HG03066 (cell line): ENCODE measurements at regions not wholly inside any gene's neighbourhood (a gene's known extent, or its start where the extent isn't known, plus 50 kb on each side); places are given as distances from the start of the nearest gene placed in this dataset.

ENCODE experiments used
- ATAC-seq: cut with Tn5 transposase; IDR thresholded peaks from one replicate; pipeline ENCODE4 v1.9.1; 2021; ENCODE audit warnings: low read depth; ENCODE audit not compliant: unreplicated experiment

DNA sequence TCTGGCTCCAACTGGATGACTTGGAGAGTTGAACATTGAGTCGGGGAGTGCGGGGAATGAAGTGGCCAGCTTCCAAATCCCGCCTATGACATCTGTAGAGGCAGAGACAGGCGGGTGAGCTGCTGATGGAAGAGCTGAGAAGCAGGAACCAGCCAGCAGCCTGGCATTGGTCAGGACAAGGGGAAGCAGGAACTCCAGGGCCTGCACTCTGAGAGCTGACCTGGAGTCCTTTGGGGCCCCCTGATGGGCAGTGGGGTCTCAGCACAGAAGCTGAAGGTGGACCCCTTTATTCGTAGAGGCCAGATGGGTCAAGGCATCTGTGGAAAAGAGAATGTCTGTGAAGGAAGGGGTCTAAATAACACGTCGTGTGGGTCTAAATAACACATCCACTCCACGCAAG, 57.0 kb downstream of the SEC61G start:
- no peak for ATAC-seq

DNA sequence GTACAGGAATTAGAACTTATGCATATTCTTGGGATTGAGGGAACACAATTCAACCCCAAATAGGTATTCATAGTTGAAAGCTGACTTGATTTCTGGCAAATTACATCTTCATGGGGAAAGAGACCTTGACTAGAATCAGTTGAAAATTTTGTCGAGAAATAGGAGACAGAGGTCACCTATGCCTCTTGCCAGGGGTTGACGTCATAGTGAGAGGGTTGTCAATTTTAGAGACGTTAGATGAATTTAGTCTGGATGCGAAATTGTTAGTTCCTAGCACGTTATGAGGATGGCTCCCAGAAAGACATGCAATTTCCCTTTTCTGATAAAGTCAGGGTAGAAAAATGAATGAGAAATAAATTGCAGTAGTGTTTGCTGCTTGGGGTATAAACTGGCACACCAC, 59.3 kb downstream of the SEC61G start:
- no peak for ATAC-seq

DNA sequence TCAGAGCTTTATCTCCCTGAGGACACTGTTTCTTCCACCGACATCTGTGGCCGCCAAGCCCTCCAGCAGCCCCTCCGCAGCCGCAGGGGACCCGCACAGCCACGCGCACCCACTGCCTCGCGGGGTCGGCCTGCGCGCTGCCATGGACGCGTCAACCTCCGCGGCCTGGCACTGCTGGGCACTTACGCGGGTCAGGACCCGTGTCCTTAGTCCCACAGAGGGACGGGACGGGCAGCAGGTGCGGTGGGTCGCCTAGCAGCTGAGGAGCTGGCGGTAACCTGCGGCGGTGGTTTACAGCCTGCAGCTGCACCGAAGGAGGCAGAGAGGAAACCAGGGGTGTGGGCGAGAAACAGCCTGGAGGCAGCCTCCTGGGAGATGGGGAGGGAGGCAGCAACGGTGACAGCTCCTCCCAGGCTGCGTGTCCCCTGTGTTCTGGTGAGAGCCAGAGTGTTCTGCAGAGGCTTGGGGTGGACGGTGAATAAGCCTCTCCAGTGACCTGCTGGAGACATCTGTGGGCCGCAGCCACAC, 61.3 kb downstream of the SEC61G start:
- no peak for ATAC-seq

DNA sequence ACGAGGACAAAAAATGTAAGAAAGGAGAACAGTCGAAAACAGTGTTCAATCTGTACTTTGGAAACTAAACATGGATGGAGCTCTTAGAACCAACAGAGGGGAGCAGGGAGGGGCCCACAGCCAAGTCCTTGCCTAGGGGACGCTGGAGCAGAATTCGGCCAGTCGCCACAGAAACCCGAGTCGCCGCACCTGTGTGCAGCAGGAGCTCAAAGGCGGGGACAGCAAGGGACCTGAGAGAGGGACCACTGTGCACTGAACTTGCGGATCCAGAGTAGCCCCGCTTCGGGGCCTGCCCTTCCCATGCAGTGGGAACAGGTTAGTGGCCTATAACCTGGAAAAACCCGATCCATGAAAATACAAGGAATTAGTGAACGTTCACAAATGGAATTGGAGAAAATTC, 68.1 kb downstream of the SEC61G start:
- no peak for ATAC-seq

DNA sequence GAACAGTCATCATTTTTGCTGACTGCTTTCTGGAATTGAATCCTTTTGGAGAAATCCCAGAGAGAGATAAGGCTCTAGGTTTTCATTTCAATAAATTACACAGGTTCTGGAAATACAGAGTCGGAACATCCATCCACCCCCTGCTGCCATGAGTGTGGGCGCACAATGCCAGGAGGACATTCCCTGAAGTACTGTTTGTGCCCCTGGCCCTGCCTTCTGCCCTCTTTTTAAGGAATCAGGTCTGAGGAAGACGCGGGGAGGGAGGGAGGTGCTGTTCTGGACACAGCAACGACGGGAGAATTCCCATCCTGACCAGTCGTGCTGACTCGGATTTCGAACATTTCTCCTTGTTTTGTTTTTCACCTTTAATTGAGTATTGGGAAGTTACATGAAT, 69.0 kb downstream of the SEC61G start:
- no peak for ATAC-seq

DNA sequence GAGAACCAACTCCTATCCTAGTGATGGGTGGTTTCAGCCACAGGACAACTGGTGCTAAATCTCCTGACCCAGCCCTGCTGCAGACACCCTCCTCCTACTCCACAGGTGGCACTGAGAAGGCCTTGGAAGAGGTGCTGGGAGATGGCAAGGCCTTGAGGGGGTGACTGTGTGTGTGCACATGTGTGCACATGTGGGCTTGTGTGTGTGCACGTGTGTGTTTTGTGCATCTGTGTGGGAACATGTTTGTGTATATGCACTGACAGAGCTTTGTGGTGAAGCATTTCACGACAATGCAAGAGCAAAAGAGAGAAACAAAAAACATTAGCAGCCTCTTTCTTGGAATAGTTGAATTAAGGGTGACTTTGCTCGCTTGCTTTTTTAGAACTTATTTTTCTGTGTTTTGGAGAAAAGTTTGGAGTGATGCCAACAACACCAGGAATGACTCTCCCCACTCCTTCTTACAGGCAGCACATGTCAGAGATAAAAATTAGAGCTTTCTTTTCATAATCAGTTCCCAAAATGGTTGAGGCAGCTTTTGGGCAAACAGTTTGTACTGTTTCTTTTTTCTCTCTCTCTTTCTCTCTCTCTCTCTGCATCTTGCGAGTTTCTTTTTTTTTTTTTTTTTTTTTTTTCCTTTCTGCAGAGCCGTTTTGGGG, 69.5 kb downstream of the SEC61G start:
- no peak for ATAC-seq

DNA sequence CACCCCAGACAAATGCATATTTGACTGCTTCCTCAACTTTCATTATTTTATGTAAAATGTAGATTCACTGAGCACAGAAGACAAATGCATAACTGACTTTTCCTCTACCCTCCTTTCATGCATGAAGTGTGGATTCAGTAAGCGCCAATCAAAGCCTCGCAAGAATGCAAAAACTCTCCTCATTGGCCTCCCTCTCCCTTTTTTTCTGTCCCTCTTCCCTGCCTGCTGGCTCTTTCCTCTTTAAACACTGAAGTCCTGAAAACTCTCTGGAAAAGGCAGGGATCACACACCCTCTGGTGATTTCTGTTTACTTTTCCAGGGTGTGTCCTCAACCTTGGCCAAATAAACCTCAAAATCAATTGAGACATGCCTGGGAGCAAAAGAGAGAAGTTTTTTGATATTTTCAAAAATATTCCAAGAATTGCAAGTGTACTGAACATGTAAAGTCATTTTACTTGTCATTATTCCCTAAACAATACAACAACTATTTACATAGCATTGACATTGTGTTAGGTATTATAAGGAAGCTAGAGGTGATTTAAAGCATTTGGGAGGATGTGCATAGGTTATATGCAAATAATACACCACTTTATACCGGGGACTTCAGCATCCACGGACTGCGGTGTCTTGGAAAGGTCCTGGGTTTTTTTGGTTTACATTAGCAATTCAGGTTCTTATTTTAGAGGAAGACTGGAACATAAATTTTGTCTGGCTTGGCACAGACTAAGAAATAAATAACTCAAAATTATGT, 71.4 kb downstream of the SEC61G start:
- ATAC-seq, result no peak

DNA sequence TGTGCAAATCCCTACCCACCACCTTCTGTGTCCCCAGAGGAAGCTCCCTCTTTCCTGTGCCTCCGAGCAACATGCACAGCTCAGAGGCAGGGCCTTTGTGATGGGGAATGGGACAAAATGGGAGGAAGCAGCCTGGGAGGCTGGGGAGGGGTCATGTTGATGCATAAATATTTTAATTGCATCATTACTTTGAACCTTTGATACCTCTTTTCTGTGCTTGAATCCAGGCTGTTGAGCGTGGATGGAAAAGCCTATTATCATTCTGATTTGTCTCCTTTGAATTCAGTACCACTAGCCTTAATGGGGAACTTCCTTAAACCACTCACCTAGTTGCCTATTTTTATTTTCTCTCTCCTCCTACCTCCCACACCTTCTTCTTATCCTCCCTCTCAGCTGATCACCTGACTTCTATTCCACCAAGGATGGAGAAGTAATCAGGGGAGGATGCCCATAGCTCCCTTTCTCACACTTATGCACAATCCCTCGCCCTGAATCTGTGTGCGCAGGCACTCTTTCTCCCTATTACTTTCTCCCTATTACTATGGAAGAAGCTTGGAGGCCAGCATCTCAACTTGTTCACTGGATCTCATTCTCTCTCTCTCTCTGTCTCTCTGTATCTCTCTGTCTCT, 78.5 kb downstream of the SEC61G start:
- no peak for ATAC-seq

DNA sequence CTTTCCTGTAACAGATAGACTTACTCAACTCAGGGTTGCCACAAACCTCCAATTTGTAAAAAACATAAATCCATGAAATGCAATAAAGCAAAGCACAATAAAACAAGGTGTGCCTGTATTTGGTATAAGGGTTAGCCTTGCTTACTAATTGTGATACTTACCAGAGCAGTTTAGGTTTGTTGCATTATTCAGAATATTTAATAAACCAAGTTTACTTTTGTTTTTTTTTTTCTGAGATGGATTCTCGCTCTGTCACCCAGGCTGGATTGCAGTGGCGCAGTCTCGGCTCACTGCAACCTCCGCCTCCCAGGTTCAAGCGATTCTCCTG, 79.6 kb downstream of the SEC61G start:
- no peak for ATAC-seq

DNA sequence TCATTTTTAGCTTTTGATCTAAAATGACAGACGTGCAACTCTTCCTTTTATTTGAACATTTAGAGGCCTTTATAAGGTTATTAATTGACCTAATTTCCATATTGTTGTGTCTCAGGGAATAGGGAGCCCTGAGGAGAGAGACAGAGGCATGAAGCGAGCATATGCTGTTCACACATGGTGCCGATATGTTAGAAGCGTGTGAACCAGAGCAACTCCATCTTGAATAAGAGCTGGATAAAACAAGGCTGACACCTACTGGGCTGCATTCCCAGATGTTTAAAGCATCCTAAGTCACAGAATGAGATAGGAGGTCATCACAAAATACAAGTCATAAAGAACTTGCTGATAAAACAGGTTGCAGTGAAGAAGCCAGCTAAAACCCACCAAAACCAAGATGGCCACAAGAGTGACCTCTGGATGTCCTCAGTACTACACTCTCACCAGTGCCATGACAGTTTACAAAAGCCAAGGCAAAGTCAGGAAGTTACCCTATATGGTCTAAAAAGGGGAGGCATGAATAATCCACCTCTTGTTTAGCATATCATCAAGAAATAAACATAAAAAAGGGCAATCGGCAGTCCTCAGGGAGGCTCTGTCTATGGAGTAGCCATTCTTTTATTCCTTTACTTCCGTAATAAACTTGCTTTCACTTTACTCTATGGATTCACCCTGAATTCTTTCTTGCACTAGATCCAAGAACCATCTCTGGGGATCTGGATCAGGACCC, 80.1 kb downstream of the SEC61G start:
- ATAC-seq, result no peak

DNA sequence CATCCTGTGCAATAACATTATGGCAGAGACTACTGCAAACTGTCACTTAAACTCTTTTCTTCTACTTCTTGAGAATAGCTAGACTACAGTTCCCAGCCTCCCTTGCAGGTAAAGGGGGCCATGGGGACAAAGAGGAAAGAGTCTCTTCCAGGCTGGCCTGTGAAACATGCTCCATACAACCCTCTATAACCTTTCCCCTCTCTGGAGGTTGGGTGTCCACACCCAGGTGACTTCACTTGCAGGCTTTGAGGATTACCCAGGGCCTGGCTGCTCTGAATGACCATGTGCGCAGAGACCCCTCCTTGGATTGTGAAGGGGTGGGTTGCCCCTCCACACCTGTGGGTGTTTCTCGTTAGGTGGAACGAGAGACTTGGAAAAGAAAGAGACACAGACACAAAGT, 84.1 kb downstream of the SEC61G start:
- no peak for ATAC-seq

DNA sequence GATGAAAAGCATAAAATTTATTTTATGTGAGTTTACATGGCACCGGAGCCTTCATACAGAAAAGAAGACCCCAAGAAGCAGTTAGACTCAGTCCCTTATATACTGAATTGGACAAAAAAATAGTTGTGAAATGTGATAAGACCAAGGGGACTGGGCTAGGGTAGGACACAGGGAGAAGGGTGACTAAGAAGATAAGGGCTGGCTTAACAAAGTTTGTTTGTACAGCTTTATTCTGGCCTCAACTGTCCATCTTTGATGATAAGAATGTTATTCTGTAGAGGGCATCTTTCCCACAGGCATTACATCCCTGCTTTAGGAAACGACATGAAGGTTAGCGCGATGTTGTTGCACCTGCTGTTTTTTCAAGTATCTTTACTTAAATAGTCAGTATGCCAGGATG, 86.5 kb downstream of the SEC61G start:
- no peak for ATAC-seq

DNA sequence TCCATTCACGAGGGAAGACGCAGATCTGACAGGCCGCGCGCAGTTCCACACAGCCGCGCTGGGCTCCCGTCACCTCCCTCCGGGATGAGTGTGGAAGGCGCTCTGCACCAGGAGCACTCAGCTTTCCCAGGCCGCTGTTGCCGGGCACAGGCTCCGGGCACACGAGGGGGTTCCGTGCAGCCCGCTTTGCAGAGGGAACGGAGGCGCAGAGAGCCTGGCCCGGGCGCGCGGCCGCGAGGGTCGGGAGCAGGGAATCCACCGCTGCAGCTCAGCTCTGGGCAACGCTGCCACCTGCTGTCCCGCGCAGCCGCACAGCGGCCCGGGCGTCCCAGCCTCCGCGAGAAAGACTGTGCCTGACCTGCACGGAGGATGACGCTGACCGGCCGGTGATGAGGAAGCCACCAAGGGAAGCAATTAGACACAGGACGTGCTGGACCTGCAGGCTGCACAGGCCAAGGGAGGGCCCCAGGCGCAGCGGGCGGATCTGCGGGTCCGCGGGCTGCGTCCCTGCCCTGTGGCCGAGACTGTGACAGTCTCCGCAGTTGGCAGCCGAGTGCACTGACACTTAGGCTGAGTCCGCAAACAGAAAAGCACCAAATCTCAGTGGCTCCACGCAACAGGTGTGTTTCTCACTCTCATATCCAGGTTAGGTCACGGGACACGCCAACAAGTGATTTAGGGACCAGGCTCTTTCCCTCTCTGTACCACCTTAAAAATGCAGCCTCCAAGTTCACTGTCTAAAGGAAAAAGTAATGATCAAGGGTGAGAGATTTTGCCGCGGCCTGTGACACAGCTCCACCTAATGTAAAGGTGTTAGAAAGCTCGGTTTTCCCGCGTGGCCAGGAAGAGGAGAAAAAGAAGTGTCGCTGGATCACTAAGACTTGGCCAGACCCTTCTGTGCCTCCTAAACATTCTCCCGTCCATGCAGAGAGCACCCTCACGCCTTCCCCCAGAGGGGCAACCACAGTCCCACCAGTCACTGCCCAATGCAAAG, 94.5 kb downstream of the SEC61G start:
- ATAC-seq, result peak; percentile 80

DNA sequence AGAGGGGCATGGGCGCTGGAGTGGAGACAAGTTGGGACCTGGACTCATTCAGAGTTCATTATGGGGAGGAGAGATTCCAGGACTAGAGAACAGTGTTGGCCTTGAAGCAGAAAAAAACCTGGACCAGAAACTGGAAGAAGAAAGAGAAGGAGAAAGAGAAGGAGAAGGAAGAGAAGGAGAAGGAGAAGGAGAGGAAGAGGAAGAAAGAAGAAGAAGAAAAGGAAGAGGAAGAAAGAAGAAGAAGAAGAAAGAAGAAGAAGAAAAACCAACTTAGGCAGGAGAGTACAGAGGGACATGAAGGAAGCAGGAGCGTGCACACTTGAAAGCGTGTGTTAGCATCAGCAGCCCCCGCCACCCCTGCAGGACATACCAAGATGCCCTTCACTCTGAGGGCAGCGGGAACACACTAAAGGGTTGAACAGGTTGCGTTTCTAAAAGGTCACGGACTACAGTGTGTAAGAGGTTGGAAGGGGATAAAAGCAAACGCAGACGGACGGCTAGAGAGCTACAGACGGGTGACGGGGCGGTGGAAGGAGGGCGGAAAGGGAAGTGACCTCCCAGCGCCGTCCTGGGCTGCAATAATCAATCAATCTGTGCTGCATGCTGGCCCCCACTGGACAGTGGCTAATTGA, 95.3 kb downstream of the SEC61G start:
- peak; percentile 34 for ATAC-seq

DNA sequence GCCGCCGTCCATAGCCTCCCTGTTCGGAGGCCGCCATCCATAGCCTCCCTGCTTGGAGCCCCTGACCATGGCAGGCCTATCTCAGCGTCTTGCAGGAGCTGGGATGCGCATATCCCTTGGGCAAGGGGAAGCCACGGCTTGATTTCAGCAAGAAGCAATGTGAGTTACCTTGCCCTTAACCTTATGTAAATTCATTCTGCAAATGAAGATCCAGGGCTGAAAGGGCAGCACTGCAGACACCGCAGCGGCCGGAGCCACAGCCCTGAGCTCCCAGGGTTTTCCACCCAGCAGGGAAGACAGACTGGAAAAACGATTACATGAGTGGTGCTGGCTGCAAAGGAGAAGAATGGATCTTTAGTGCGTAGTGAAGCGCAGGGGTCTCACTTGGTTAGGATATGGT, 95.8 kb downstream of the SEC61G start:
- no peak for ATAC-seq

DNA sequence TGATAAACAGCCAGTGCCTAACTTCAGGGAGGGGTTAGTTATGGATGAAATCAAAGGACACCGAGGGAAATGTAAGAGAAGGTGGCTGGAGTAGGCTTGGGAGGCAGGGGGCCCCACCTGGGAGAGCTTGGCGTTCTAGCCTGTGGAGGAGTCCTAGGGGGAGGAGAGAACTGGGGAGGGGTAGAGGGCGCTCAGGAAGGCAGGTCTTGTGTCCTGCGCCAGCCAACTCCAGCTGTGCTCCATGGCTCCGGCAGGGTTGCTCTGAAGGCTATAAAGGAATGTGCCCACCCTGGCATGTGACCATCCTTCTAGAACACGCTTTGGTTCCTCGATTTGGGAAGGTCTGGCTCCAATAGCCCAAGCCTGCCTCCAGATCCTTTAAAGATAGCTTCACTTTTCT, 96.3 kb downstream of the SEC61G start:
- ATAC-seq, result no peak

DNA sequence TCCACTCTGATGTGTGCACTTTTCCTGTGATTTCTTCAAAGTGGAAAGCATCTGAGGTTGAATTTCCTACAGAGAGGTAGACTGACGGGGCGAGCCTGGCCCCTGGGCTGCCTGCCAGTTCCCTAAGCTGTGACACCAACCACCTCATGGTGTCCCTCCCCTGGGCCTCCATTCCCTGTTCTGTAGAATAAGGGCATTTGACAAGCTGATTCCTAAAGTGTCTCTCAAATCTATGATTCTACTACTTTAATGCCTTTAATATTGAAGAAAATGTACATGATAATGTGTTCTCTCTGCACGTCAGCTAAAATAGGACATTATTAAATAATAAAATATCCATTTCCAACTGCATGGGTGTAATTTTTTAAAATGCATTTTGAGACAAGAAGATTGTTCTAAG, 105.1 kb downstream of the SEC61G start:
- no peak for ATAC-seq

DNA sequence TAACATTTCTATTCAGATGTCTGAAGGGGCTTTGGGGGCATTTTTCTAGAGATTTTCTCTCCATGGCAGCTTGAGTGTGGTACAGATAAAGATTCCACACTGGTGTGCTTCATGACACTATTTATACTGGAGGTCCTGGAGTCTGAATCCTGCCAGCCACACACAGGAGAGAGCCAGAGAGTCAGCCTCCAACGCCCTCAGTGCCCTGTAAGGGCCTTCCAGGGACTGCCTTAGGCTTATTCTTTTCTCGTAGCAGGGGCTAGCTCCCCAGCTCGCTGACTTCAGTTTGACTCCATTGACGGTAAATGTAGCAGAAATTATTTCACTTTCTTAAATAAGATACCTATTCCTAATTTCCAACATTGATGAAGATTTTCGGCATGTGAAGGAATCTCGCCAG, 100.9 kb downstream of the VSTM2A start:
- no peak for ATAC-seq

DNA sequence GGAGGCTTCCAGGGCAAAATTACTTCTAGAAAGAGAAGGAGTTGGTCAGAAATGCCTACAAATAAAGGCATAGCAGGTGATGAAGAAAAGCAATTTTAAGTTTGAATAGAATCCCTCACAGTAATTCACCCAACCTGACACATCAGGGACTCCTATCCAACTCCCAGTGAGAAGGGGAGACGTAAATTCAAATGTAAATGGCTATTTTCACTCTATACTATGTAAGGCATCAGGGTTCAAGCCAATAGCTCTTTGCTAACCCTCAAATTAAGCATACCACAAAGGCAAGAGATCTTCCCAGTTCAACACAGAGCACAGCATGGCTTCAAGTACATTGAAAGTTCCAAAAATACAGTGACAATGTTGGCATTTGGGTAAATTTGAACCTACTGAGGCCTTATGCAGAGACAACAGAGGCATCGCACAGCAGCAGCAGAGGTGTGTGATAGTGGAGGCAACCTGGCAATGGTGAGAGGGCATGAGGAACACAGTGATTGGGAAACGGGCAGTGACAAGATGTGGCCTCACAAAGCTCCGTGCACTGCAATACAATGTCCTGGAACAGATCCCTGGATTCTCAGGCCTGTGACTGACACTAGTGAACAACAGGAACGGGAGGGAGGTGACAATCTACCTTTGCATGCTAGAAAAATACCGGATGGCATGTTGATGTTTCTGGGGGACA, 95.7 kb downstream of the VSTM2A start:
- ATAC-seq, result no peak
